ENCODE measurements at regions not wholly inside any gene's neighbourhood (a gene's known extent, or its start where the extent isn't known, plus 50 kb on each side); places are given as distances from the start of the nearest gene placed in this dataset.

- Histone ChIP-seq H3K9me3 (no peaks in the 10 kb centered on the region), H3K4me3 (no peak overlapping the region), H3K36me3 (no peaks in the 10 kb centered on the region), H3K27me3 (replicated peaks; ENCODE audit: insufficient read depth) (no peaks in the 10 kb centered on the region), H3K27ac (no peak overlapping the region), H3K4me1 (replicated peaks) (no peaks in the 10 kb centered on the region)
- DNase-seq (ENCODE audit: low spot score), result no peak
- 12% methylated on average over 3 of the region's 3 CpGs for WGBS
- intact Hi-C loops (cut with DNase I), result no loop called here
- TF ChIP-seq, protein P1, sequence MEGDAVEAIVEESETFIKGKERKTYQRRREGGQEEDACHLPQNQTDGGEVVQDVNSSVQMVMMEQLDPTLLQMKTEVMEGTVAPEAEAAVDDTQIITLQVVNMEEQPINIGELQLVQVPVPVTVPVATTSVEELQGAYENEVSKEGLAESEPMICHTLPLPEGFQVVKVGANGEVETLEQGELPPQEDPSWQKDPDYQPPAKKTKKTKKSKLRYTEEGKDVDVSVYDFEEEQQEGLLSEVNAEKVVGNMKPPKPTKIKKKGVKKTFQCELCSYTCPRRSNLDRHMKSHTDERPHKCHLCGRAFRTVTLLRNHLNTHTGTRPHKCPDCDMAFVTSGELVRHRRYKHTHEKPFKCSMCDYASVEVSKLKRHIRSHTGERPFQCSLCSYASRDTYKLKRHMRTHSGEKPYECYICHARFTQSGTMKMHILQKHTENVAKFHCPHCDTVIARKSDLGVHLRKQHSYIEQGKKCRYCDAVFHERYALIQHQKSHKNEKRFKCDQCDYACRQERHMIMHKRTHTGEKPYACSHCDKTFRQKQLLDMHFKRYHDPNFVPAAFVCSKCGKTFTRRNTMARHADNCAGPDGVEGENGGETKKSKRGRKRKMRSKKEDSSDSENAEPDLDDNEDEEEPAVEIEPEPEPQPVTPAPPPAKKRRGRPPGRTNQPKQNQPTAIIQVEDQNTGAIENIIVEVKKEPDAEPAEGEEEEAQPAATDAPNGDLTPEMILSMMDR (IDR thresholded peaks at IDR 0.05), result no peak
- TF ChIP-seq POLR2A (IDR thresholded peaks at IDR 0.05) (no peak), POLR2AphosphoS5 (IDR thresholded peaks at IDR 0.05) (no peak)
Observed at GRCh38 chr5:104708027-104708426, 1145.4 kb upstream of the NUDT12 start.

- intact Hi-C loops (cut with DNase I), result no loop called here
- H3K36me3 ChIP-seq, result no peaks in the 10 kb centered on the region
- H3K9me3 ChIP-seq, result no peaks in the 10 kb centered on the region
- no peak overlapping the region for H3K27ac ChIP-seq
- 59% methylated on average over 3 of the region's 3 CpGs for whole genome bisulfite sequencing
- H3K4me3 ChIP-seq, result no peak overlapping the region
- no peaks in the 10 kb centered on the region for H3K27me3 ChIP-seq (replicated peaks; ENCODE audit: insufficient read depth)
- no peaks in the 10 kb centered on the region for H3K4me1 ChIP-seq (replicated peaks)
- DNase-seq (ENCODE audit: low spot score), result no peak
- no peak for TF ChIP-seq POLR2A (IDR thresholded peaks at IDR 0.05)
- TF ChIP-seq, protein P1 (IDR thresholded peaks at IDR 0.05), result no peak
- TF ChIP-seq POLR2AphosphoS5 (IDR thresholded peaks at IDR 0.05), result no peak
Observed at GRCh38 chr5:104706600-104706999, 1144.0 kb upstream of the NUDT12 start.

DNA sequence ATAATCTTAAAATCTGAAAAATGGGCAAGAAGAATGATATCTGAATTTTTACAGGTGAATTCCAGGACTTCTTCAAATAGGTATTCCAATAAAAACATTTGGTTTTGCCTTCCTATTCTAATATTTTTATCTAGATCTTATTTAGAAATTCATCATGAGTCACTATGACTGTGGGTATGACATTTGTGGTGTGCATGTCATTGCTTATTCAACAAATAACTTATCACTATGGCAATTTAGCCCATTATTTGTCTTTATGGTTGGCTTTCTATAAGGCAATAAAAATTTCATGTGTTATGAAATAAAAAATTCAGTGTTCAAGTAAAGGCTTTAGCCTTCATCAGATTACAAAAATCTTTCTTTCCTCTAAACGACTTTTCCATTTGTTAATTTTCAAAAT, 1139.6 kb upstream of the NUDT12 start:
- WGBS, result 73% methylated on average over 1 of the region's 1 CpG
- TF ChIP-seq POLR2A (IDR thresholded peaks at IDR 0.05), result no peak
- no peak for TF ChIP-seq POLR2AphosphoS5 (IDR thresholded peaks at IDR 0.05)
- TF ChIP-seq, protein P1 (IDR thresholded peaks at IDR 0.05), result no peak
- no peak for DNase-seq (ENCODE audit: low spot score)
- H3K27me3 ChIP-seq (replicated peaks; ENCODE audit: insufficient read depth), result no peaks in the 10 kb centered on the region
- no peaks in the 10 kb centered on the region for H3K9me3 ChIP-seq
- H3K4me3 ChIP-seq, result no peak overlapping the region
- no peaks in the 10 kb centered on the region for H3K4me1 ChIP-seq (replicated peaks)
- no peak overlapping the region for H3K27ac ChIP-seq
- intact Hi-C loops (cut with DNase I), result no loop called here
- H3K36me3 ChIP-seq, result no peaks in the 10 kb centered on the region

DNA sequence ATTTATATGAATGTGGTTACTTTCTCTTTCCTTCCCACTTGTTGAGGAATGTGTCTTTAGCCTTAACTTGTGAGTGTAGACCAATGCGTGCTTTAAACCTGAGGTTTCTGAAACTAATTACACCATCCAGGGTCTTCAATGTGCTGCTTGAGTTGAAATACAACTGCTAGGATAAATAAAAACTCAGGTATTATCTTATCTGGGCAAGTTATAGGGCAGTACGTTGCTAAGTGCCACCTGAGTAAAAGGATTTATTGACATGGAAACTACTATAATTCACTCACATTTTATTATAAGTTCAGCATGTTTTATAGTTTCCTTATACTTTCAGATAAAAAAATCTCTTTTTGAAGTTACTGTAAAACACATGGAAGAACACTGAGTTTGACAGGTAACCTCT, 1136.8 kb upstream of the NUDT12 start:
- 40% methylated on average over 2 of the region's 2 CpGs for WGBS
- no peak for DNase-seq (ENCODE audit: low spot score)
- Histone ChIP-seq H3K4me1 (replicated peaks) (no peaks in the 10 kb centered on the region), H3K4me3 (no peak overlapping the region), H3K27ac (no peak overlapping the region), H3K27me3 (replicated peaks; ENCODE audit: insufficient read depth) (no peaks in the 10 kb centered on the region), H3K36me3 (no peaks in the 10 kb centered on the region), H3K9me3 (no peaks in the 10 kb centered on the region)
- no peak for TF ChIP-seq POLR2AphosphoS5 (IDR thresholded peaks at IDR 0.05)
- TF ChIP-seq, protein P1 (IDR thresholded peaks at IDR 0.05), result no peak
- no peak for TF ChIP-seq POLR2A (IDR thresholded peaks at IDR 0.05)
- intact Hi-C loops (cut with DNase I), result no loop called here

- TF ChIP-seq POLR2AphosphoS5 (IDR thresholded peaks at IDR 0.05), result no peak
- TF ChIP-seq, protein P1 (IDR thresholded peaks at IDR 0.05), result no peak
- no peak for TF ChIP-seq POLR2A (IDR thresholded peaks at IDR 0.05)
- no peaks in the 10 kb centered on the region for H3K4me1 ChIP-seq (replicated peaks)
- H3K36me3 ChIP-seq, result no peaks in the 10 kb centered on the region
- H3K27me3 ChIP-seq (replicated peaks; ENCODE audit: insufficient read depth), result no peaks in the 10 kb centered on the region
- intact Hi-C loops (cut with DNase I), result no loop called here
- WGBS, result 96% methylated on average over 1 of the region's 1 CpG
- no peak overlapping the region for H3K4me3 ChIP-seq
- DNase-seq (ENCODE audit: low spot score), result no peak
- no peak overlapping the region for H3K27ac ChIP-seq
- H3K9me3 ChIP-seq, result no peaks in the 10 kb centered on the region
Observed at GRCh38 chr5:104661256-104661655, 1098.7 kb upstream of the NUDT12 start.
